Endothelial cell of umbilical vein (primary cell): ENCODE measurements at regions not wholly inside any gene's neighbourhood (a gene's known extent, or its start where the extent isn't known, plus 50 kb on each side); places are given as distances from the start of the nearest gene placed in this dataset.

Experiments
- BruUV-seq: library from RNA; stranded (reverse); fragments of 400-500 nt; replicated peaks from 2 replicates; lab custom pipeline; 2021; lab: Mats Ljungman, UMichigan
- CTCF ChIA-PET: fragments of 300-600, 350-600 bp; sonication (Branson Sonifier 250); formaldehyde crosslinking; loops from one replicate; lab custom pipeline; 2021; ENCODE audit warnings: antibody characterized with exemption, inconsistent platforms; lab: Charles Lee
- POLR2A ChIA-PET: fragments of 300-600, 350-600 bp; sonication (Branson Sonifier 250); formaldehyde crosslinking; loops from one replicate; lab custom pipeline; 2021; ENCODE audit warnings: antibody characterized with exemption, inconsistent platforms; lab: Charles Lee
- DNase-seq: peaks from one replicate; pipeline ENCODE4 v3.0.0-alpha.2; 2011; ENCODE audit warnings: low read depth, low spot score
- FAIRE-seq: peaks from 2 replicates; lab custom pipeline; 2011; peaks lifted over from hg19 to GRCh38; lab: Jason Lieb, UNC
- H2AFZ ChIP-seq: 2 replicates; pipeline ENCODE4 v1.6.0; 2012; ENCODE audit warnings: low read depth, low read length, control low read depth, inconsistent platforms
- H3K27ac ChIP-seq: 2 replicates; pipeline ENCODE4 v1.5.1; 2011; ENCODE audit warnings: low read depth, mild to moderate bottlenecking, control low read depth, low read length, moderate library complexity; ENCODE audit not compliant: insufficient read depth
- H3K27me3 ChIP-seq, 2 experiments: 2 replicates each; pipeline versions ENCODE4 v1.6.0 to v1.6.1; 2011; ENCODE audit warnings: low read length in 2 of 2, mixed read lengths in 1 of 2; ENCODE audit not compliant: control insufficient read depth in 2 of 2, insufficient read depth in 2 of 2
- H3K36me3 ChIP-seq, 2 experiments: 2 replicates in 1 of 2; 3 replicates in 1 of 2; pipeline ENCODE4 v1.5.1; 2011; ENCODE audit warnings: low read length in 2 of 2, mild to moderate bottlenecking in 1 of 2, moderate library complexity in 1 of 2; ENCODE audit not compliant: control insufficient read depth in 2 of 2, insufficient read depth in 2 of 2; ENCODE audit errors: extremely low read depth in 1 of 2
- H3K4me1 ChIP-seq: 3 replicates; pipeline ENCODE4 v1.5.1; 2011; ENCODE audit warnings: mild to moderate bottlenecking, low read length; ENCODE audit not compliant: control insufficient read depth, insufficient read depth; ENCODE audit errors: extremely low read depth
- H3K4me2 ChIP-seq: 2 replicates; pipeline ENCODE4 v1.6.1; 2011; ENCODE audit warnings: low read length, control low read depth, mixed read lengths; ENCODE audit not compliant: insufficient read depth
- H3K4me3 ChIP-seq, 3 experiments: fragments of 200-600 bp in 1 of 3; sonication (generic), shearing (Covaris generic) in 1 of 3; replicated peaks in 1 of 3; 2 replicates each; pipeline ENCODE4 v1.5.1; 2011 to 2016; ENCODE audit warnings: control low read depth in 3 of 3, low read length in 3 of 3, mild to moderate bottlenecking in 2 of 3, inconsistent platforms in 1 of 3, low read depth in 1 of 3, moderate library complexity in 1 of 3; ENCODE audit not compliant: insufficient read depth in 1 of 3
- H3K79me2 ChIP-seq: 2 replicates; pipeline ENCODE4 v1.6.0; 2012; ENCODE audit warnings: low read length, inconsistent platforms; ENCODE audit not compliant: control insufficient read depth, insufficient read depth
- H3K9ac ChIP-seq: replicated peaks from 2 replicates; pipeline ENCODE3; 2011; ENCODE audit warnings: low read length, control low read depth; ENCODE audit not compliant: insufficient read depth; ENCODE audit errors: extremely low read depth
- H3K9me1 ChIP-seq: replicated peaks from 3 replicates; pipeline ENCODE4 v1.6.0; 2011; ENCODE audit warnings: mild to moderate bottlenecking, low read length; ENCODE audit not compliant: control insufficient read depth, insufficient read depth; ENCODE audit errors: extremely low read depth
- H3K9me3 ChIP-seq: replicated peaks from 2 replicates; pipeline ENCODE4 v1.5.1; 2012; ENCODE audit warnings: low read length, inconsistent platforms; ENCODE audit not compliant: control insufficient read depth, insufficient read depth
- H4K20me1 ChIP-seq: replicated peaks from 2 replicates; pipeline ENCODE3; 2011; ENCODE audit warnings: mild to moderate bottlenecking, low read length; ENCODE audit not compliant: control insufficient read depth, insufficient read depth; ENCODE audit errors: extremely low read depth
- EZH2 ChIP-seq: IDR thresholded peaks from 2 replicates; pipeline ENCODE4 v1.6.1; 2012; ENCODE audit warnings: borderline replicate concordance, low read depth, mild to moderate bottlenecking, moderate library complexity, low read length, inconsistent platforms; ENCODE audit not compliant: severe bottlenecking
- FOS ChIP-seq: IDR thresholded peaks from 2 replicates; pipeline ENCODE4 v1.6.1; 2011; ENCODE audit warnings: mild to moderate bottlenecking, low read length, moderate library complexity, borderline replicate concordance; ENCODE audit not compliant: insufficient read depth
- GATA2 ChIP-seq: IDR thresholded peaks from 2 replicates; pipeline ENCODE4 v1.7.0; 2011; ENCODE audit warnings: low read depth, mild to moderate bottlenecking, moderate library complexity, mixed read lengths, low read length; ENCODE audit not compliant: insufficient read length, insufficient read depth
- JUN ChIP-seq: IDR thresholded peaks from 2 replicates; pipeline ENCODE4 v1.6.1; 2011; ENCODE audit warnings: borderline replicate concordance, low read depth; ENCODE audit not compliant: insufficient read length, insufficient read depth
- MYC ChIP-seq: IDR thresholded peaks from one replicate; pipeline ENCODE4 v1.6.1; 2011; ENCODE audit warnings: mild to moderate bottlenecking, low read depth, low read length
- POLR2A ChIP-seq: IDR thresholded peaks from 2 replicates; pipeline ENCODE4 v1.6.1; 2012; ENCODE audit warnings: low read depth, mild to moderate bottlenecking, control low read depth, low read length
- POLR2AphosphoS5 ChIP-seq: IDR thresholded peaks from 2 replicates; pipeline ENCODE4 v1.6.1; 2012; ENCODE audit warnings: low read depth, mild to moderate bottlenecking, control low read depth, low read length, moderate library complexity; ENCODE audit not compliant: insufficient read depth
- dilution Hi-C: fragments of 300-500 bp; cut with MboI; formaldehyde crosslinking; loops from one replicate; pipeline ENCODE4 v1.15.0; 2019; ENCODE audit warnings: low sequenced_read_pairs; ENCODE audit not compliant: extremely low pct_ligation_motif_present
- intact Hi-C: fragments of 100-400 bp; cut with micrococcal nuclease; formaldehyde crosslinking; loops from one replicate; pipeline ENCODE4 v1.10.0; 2022
- TF ChIP-seq, protein P1 (sequence below), 2 donors: IDR thresholded peaks; 1 replicate in 1 of 2; 2 replicates in 1 of 2; pipeline ENCODE4 v1.5.1; 2011; ENCODE audit warnings: low read length in 2 of 2, mild to moderate bottlenecking in 2 of 2, moderate library complexity in 2 of 2, control low read depth in 1 of 2, inconsistent platforms in 1 of 2, low read depth in 1 of 2; ENCODE audit not compliant: insufficient read depth in 1 of 2; ENCODE audit errors: extremely low read depth in 1 of 2
- TF ChIP-seq, protein P2 (sequence below): IDR thresholded peaks from 2 replicates; pipeline ENCODE4 v1.6.1; 2011; ENCODE audit not compliant: insufficient read depth, insufficient read length

DNA sequence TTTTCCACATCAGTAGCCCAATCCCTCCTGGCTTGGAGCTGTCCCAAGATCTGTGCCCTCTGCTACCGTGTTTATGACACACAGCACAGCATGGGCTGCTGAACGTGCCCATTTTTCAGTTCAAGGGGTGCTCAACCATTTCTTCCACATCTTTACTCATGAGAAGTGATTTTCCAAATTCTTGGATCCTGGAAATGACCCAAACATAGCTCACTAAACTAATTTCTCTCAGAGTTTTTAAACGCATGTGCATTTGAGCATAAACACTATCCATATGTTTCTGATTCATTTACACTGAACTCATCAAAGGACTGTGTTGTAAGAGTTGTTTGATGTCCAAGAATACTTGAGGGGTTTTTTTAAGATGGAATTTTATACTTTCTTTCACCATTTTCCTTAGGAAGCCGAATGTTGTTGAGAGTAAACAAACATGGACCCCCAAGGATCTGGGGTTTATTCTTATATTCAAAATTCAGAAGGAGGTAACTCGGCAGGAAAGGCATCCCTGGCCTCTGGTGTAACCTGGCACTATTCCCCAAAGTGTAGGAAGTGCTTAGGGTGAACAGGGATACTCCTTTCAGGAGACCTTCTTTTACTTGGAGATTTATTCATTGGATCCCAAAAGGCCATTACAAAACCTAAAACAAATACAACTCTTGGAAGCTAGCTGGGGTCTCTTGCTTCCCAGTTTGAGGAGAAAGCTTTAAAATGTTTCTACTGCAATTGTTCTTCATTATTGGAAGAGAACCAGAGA, 215.0 kb downstream of the BMP4 start:
- H4K20me1 ChIP-seq = no peaks in the 10 kb centered on the region

More for the DNA sequence above, 215.0 kb downstream of the BMP4 start:
- Histone ChIP-seq H3K4me1 (peaks cover 2% of the 10 kb centered on the region), H2AFZ (no peak overlapping the region), H3K27me3 (no peaks in the 10 kb centered on the region), H3K27ac (no peak overlapping the region), H3K4me3 (no peak overlapping the region), H3K4me2 (no peak overlapping the region), H3K9ac (no peak overlapping the region), H3K9me1 (no peaks in the 10 kb centered on the region), H3K9me3 (no peaks in the 10 kb centered on the region), H3K79me2 (no peaks in the 10 kb centered on the region), H3K36me3 (no peaks in the 10 kb centered on the region)
- ChIA-PET POLR2A (no interaction called here), CTCF (interaction anchor here (1.5 kb wide), 1 partner anchor 30 kb away, joined by 6 read pairs; no protein-coding TSS in a partner anchor)
- FAIRE-seq (no peak), DNase-seq (no peak)
- dilution Hi-C loops = no loop called here
- TF ChIP-seq, protein P1, sequence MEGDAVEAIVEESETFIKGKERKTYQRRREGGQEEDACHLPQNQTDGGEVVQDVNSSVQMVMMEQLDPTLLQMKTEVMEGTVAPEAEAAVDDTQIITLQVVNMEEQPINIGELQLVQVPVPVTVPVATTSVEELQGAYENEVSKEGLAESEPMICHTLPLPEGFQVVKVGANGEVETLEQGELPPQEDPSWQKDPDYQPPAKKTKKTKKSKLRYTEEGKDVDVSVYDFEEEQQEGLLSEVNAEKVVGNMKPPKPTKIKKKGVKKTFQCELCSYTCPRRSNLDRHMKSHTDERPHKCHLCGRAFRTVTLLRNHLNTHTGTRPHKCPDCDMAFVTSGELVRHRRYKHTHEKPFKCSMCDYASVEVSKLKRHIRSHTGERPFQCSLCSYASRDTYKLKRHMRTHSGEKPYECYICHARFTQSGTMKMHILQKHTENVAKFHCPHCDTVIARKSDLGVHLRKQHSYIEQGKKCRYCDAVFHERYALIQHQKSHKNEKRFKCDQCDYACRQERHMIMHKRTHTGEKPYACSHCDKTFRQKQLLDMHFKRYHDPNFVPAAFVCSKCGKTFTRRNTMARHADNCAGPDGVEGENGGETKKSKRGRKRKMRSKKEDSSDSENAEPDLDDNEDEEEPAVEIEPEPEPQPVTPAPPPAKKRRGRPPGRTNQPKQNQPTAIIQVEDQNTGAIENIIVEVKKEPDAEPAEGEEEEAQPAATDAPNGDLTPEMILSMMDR (IDR thresholded peaks at IDR 0.05; ENCODE audit: extremely low read depth in 1 of 2, insufficient read depth in 1 of 2, low read depth in 1 of 2, low read length in 2 of 2) = no peak
- TF ChIP-seq JUN (no peak), GATA2 (no peak), POLR2AphosphoS5 (no peak), EZH2 (no peak), MYC (no peak), POLR2A (no peak), FOS (no peak)
- TF ChIP-seq, protein P2, sequence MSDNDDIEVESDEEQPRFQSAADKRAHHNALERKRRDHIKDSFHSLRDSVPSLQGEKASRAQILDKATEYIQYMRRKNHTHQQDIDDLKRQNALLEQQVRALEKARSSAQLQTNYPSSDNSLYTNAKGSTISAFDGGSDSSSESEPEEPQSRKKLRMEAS = no peak
- BruUV-seq = no TSS peak
- intact Hi-C loops = no loop called here
